WTC11 (cell line): ENCODE measurements at regions not wholly inside any gene's neighbourhood (a gene's known extent, or its start where the extent isn't known, plus 50 kb on each side); places are given as distances from the start of the nearest gene placed in this dataset.

Experiments
- CTCF ChIP-seq: fragments of 200-600 bp; IDR thresholded peaks from 2 replicates; pipeline ENCODE4 v1.8.0; 2022; ENCODE audit warnings: antibody characterized with exemption
- FOXP4 ChIP-seq: sonication (generic); formaldehyde crosslinking; IDR thresholded peaks from 2 replicates; pipeline ENCODE4 v1.8.0; 2022; ENCODE audit warnings: mild to moderate bottlenecking, missing genetic modification reagents
- MAX ChIP-seq: sonication (generic); formaldehyde crosslinking; IDR thresholded peaks from 2 replicates; pipeline ENCODE4 v1.8.0; 2022; ENCODE audit warnings: mild to moderate bottlenecking, missing genetic modification reagents
- SP1 ChIP-seq: sonication (generic); formaldehyde crosslinking; conservative IDR thresholded peaks from 2 replicates; pipeline ENCODE4 v1.8.1; 2022; ENCODE audit warnings: missing genetic modification reagents
- ZNF121 ChIP-seq: sonication (generic); formaldehyde crosslinking; IDR thresholded peaks from 2 replicates; pipeline ENCODE4 v1.8.0; 2023; ENCODE audit warnings: missing genetic modification reagents

- TF ChIP-seq SP1 (CRISPR knock-in tag) (no peak), CTCF (no peak), MAX (no peak), ZNF121 (CRISPR knock-in tag) (no peak), FOXP4 (no peak)
These were observed 78.1 kb downstream of the ARL4A start for GRCh38 chr7:12765431-12766100.
